ENCODE measurements at regions not wholly inside any gene's neighbourhood (a gene's known extent, or its start where the extent isn't known, plus 50 kb on each side); places are given as distances from the start of the nearest gene placed in this dataset.

GRCh38 chr20:56808117-56808725 lies 179.1 kb downstream of the TFAP2C start:
- TF ChIP-seq CTCF (IDR thresholded peaks at IDR 0.05) = no peak
- TF ChIP-seq TCF7L2 (IDR thresholded peaks at IDR 0.05; ENCODE audit: low read depth, low read length) = no peak
- TF ChIP-seq POLR2AphosphoS5 (IDR thresholded peaks at IDR 0.05; ENCODE audit: low read depth, low read length) = no peak
